K562 (cell line): ENCODE measurements at regions not wholly inside any gene's neighbourhood (a gene's known extent, or its start where the extent isn't known, plus 50 kb on each side); places are given as distances from the start of the nearest gene placed in this dataset.

ENCODE experiments used
- ARID3B ChIP-seq: fragments of 250-450 bp; sonication (Bioruptor Pico); IDR thresholded peaks from 2 replicates; pipeline ENCODE4 v1.4.0; 2020; ENCODE audit warnings: borderline replicate concordance
- ELF1 ChIP-seq: fragments of 200-800 bp; sonication (Bioruptor generic); IDR thresholded peaks from 2 replicates; pipeline ENCODE4 v1.6.1; 2016; ENCODE audit warnings: missing genetic modification characterization, missing compliant biosample characterization
- GABPB1 ChIP-seq: sonication (generic); formaldehyde crosslinking; IDR thresholded peaks from 2 replicates; pipeline ENCODE4 v1.8.0; 2022; ENCODE audit warnings: mild to moderate bottlenecking, missing genetic modification reagents
- HSF4 ChIP-seq: fragments of 250-450 bp; sonication (Bioruptor Pico); IDR thresholded peaks from 2 replicates; pipeline ENCODE4 v2.1.2; 2022; ENCODE audit warnings: mild to moderate bottlenecking, moderate library complexity, borderline replicate concordance
- LARP7 ChIP-seq: fragments of 450-650 bp; IDR thresholded peaks from 2 replicates; pipeline ENCODE4 v1.6.1; 2016
- PRPF4 ChIP-seq: fragments of 200-400 bp; formaldehyde crosslinking; IDR thresholded peaks from one replicate; pipeline ENCODE4 v1.6.1; 2017; ENCODE audit warnings: low read length, low read depth, mild to moderate bottlenecking; ENCODE audit not compliant: insufficient read depth, poor library complexity, severe bottlenecking
- RBM34 ChIP-seq: fragments of 200-400 bp; formaldehyde crosslinking; IDR thresholded peaks from 2 replicates; pipeline ENCODE4 v1.6.1; 2018; ENCODE audit warnings: low read length, borderline replicate concordance; ENCODE audit not compliant: insufficient read depth
- ZFP36 ChIP-seq: fragments of 150-350 bp; IDR thresholded peaks from 2 replicates; pipeline ENCODE4 v1.6.1; 2018; ENCODE audit warnings: low read length, low read depth; ENCODE audit not compliant: partially characterized antibody
- ZNF146 ChIP-seq: IDR thresholded peaks from one replicate; pipeline ENCODE4 v1.6.1; 2018; ENCODE audit warnings: missing compliant biosample characterization; ENCODE audit not compliant: unreplicated experiment
- ZNF217 ChIP-seq: sonication (generic); formaldehyde crosslinking; IDR thresholded peaks from 2 replicates; pipeline ENCODE4 v1.8.0; 2022; ENCODE audit warnings: mild to moderate bottlenecking, missing genetic modification reagents
- ZNF23 ChIP-seq: fragments of 250-450 bp; sonication (Bioruptor Pico); IDR thresholded peaks from 2 replicates; pipeline ENCODE4 v1.4.0; 2020; ENCODE audit warnings: mild to moderate bottlenecking
- ZNF518B ChIP-seq: fragments of 250-450 bp; sonication (Bioruptor Pico); IDR thresholded peaks from 2 replicates; pipeline ENCODE4 v1.5.0; 2021; ENCODE audit warnings: mild to moderate bottlenecking, moderate library complexity
- ZNF586 ChIP-seq: fragments of 450-650 bp; formaldehyde crosslinking; conservative IDR thresholded peaks from 2 replicates; pipeline ENCODE4 v1.4.0; 2020; ENCODE audit warnings: mild to moderate bottlenecking, moderate library complexity
- ZNF609 ChIP-seq: sonication (generic); formaldehyde crosslinking; IDR thresholded peaks from 2 replicates; pipeline ENCODE4 v1.8.1; 2023; ENCODE audit warnings: missing genetic modification reagents, mild to moderate bottlenecking, borderline replicate concordance
- ZNF79 ChIP-seq: fragments of 250-450 bp; sonication (Bioruptor Pico); IDR thresholded peaks from 2 replicates; pipeline ENCODE4 v1.4.0; 2020; ENCODE audit warnings: low read depth, mild to moderate bottlenecking, moderate library complexity
- TF ChIP-seq, protein P1 (sequence below): sonication (generic); formaldehyde crosslinking; IDR thresholded peaks from 2 replicates; pipeline ENCODE4 v1.8.1; 2022; ENCODE audit warnings: missing genetic modification reagents

DNA sequence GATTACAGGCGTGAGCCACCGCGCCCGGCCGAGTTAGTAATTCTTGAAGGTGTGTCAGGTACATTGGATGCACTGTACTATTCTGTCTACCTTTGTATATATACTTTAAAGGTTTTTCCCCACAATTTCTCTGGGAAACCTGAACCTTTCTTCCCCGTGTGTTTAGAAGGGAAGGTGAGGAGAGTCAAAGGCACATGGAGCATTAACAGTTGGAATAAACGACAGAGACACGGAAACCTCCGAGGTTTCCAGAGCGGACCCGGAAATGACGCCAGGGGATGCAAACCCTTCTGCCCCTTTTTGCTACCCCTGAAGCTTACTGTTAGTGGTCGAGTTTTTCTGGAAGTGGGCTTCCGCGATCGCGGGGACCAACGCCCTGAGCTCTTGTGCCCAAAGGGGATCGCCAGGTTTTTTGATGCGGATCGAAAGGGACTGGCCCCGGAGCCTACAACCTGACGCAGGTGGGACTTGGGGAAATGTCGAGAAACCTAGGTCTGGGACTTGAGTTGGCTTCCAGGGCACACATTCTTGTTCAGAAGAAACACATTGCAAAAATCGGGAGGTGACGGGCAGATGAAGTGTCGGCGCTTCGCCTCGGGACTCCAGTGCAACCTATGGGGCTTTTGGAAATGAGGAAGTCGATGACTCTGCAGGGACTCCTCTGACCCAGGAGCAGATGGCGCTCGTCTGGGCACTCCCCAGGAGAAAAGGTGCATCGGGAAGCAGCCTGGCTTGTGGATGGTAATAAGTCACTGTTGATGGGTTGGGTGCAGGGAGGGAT, 218.2 kb downstream of the OR2B2 start (continued):
- TF ChIP-seq ZNF609 (CRISPR knock-in tag) (no peak), ZNF217 (CRISPR knock-in tag) (no peak), ELF1 (tag) (peak; percentile 88), PRPF4 (no peak), LARP7 (0 out of 2 replicates have a peak, but pooled peaks have one; percentile 19), ZNF586 (no peak), HSF4 (no peak), ZNF23 (CRISPR knock-in tag) (no peak), ZNF79 (CRISPR knock-in tag) (no peak), ARID3B (CRISPR knock-in tag) (no peak), ZNF518B (no peak), ZNF146 (CRISPR knock-in tag) (no peak), ZFP36 (peak; percentile 11), RBM34 (no peak), GABPB1 (CRISPR knock-in tag) (peak; percentile 86)
- TF ChIP-seq, protein P1, sequence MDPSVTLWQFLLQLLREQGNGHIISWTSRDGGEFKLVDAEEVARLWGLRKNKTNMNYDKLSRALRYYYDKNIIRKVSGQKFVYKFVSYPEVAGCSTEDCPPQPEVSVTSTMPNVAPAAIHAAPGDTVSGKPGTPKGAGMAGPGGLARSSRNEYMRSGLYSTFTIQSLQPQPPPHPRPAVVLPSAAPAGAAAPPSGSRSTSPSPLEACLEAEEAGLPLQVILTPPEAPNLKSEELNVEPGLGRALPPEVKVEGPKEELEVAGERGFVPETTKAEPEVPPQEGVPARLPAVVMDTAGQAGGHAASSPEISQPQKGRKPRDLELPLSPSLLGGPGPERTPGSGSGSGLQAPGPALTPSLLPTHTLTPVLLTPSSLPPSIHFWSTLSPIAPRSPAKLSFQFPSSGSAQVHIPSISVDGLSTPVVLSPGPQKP (CRISPR knock-in tag), result no peak
